ENCODE measurements at regions not wholly inside any gene's neighbourhood (a gene's known extent, or its start where the extent isn't known, plus 50 kb on each side); places are given as distances from the start of the nearest gene placed in this dataset.

DNA sequence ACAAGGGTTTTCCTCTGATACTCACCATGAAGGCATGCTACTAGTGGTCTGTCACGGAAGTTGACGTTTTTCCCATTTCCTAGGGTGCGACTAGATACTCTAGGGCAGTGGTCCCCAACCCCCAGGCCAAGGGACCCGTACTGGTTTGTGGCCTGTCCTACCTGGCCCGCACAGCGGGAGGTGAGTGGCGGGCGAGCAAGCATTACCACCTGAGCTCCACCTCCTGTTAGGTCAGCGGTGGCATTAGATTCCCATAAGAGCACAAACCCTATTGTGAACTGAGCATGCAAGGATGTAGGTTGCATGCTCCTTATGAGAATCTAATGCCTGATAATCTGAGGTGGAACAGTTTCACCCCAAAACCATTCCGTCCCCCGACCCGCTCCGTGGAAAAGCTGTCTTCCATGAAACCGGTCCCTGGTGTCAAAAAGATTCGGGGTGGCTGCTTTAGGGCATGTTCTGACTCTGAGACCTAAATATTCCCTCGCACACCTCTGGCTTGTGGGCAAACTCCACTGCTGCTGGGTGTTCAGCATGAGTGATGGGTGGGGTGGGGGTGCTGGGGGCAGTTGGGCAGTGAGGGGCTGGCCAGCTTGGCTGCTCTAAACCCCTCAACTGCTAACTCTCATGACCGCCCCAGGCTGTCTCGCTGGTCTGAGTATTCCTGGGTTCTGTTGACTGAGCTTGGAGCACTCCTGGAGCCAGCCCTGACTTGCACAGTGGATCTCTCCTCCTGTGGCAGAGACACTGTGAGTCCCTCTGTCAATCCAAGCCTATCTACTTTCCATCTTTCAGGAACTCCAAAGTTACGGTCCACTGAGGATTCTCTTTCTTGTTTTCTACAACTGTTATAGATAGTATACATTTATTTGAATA, 78.3 kb upstream of the NEK6 start:
- TF ChIP-seq CTCF (IDR thresholded peaks at IDR 0.05): no peak
- TF ChIP-seq POLR2A (IDR thresholded peaks at IDR 0.05): no peak
- 84 to 88% methylated on average over 19 of the region's 19 CpGs for WGBS, 2 donors
- intact Hi-C loops (cut with DNase I; ENCODE audit: low total_unique reads): no loop called here
- H3K4me3 ChIP-seq (ENCODE audit: low read depth, poor library complexity, severe bottlenecking): no peak overlapping the region
- DNase-seq (ENCODE audit: low spot score in 2 of 2): no peak

DNA sequence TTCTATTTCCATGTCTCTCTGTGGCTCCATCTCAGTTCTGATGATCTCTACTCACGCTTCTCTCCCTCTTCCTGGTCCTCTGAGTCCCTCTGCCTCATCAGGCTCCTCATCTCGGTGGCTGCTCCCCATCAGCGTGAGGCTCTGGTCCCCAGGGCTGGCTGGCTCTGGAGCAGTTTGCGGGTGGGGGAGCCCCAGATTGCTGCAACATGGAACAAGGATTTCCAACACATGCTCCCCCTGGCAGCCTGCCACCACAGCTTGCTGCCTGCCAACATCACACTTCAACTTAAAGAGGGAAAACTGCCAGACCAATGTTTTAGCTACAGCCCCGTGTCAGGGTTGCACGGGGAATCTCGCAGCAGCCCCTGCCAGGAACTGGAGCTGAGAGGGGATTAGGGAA, 77.2 kb upstream of the NEK6 start:
- intact Hi-C loops (cut with DNase I; ENCODE audit: low total_unique reads): no loop called here
- 14 to 17% methylated on average over 7 of the region's 7 CpGs for WGBS, 2 donors
- H3K4me3 ChIP-seq (ENCODE audit: low read depth, poor library complexity, severe bottlenecking): no peak overlapping the region
- no peak for TF ChIP-seq POLR2A (IDR thresholded peaks at IDR 0.05)
- no peak for TF ChIP-seq CTCF (IDR thresholded peaks at IDR 0.05)
- DNase-seq (ENCODE audit: low spot score in 2 of 2): no peak

- TF ChIP-seq POLR2A (IDR thresholded peaks at IDR 0.05) (no peak), CTCF (IDR thresholded peaks at IDR 0.05) (no peak)
- 65 to 67% methylated on average over 5 of the region's 5 CpGs for WGBS, 2 donors
- H3K4me3 ChIP-seq (ENCODE audit: low read depth, poor library complexity, severe bottlenecking): no peak overlapping the region
- intact Hi-C loops (cut with DNase I; ENCODE audit: low total_unique reads): no loop called here
- no peak for DNase-seq (ENCODE audit: low spot score in 2 of 2)
These were observed 75.0 kb upstream of the NEK6 start for GRCh38 chr9:124182741-124183140.

DNA sequence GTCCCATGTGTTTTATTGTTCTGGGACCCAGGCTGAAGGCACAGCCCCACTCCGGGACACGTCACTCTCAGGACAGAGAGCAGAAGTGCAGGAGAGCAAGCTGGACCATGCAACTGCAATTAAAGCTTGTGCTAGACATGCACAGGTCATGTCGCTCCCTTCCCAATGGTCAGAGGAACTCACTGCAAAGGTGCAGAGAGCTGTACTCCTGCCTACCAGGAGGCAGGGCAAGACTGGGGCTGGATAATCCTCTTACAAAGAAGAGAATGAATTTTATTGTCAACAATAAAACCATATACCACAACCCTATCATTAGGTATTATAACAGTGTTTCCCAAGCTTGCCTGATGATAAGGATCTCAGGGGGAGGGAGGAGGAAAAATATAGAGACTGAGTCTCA, 74.0 kb upstream of the NEK6 start:
- WGBS, 2 donors: 55 to 64% methylated on average over 3 of the region's 3 CpGs
- intact Hi-C loops (cut with DNase I; ENCODE audit: low total_unique reads): no loop called here
- no peak for DNase-seq (ENCODE audit: low spot score in 2 of 2)
- no peak for TF ChIP-seq POLR2A (IDR thresholded peaks at IDR 0.05)
- no peak for TF ChIP-seq CTCF (IDR thresholded peaks at IDR 0.05)
- H3K4me3 ChIP-seq (ENCODE audit: low read depth, poor library complexity, severe bottlenecking): no peak overlapping the region

GRCh38 chr9:124185413-124185812, 72.3 kb upstream of the NEK6 start:
- no peak overlapping the region for H3K4me3 ChIP-seq (ENCODE audit: low read depth, poor library complexity, severe bottlenecking)
- DNase-seq (ENCODE audit: low spot score in 2 of 2): no peak
- intact Hi-C loops (cut with DNase I; ENCODE audit: low total_unique reads): no loop called here
- 87 to 91% methylated on average over 5 of the region's 5 CpGs for WGBS, 2 donors
- no peak for TF ChIP-seq CTCF (IDR thresholded peaks at IDR 0.05)
- TF ChIP-seq POLR2A (IDR thresholded peaks at IDR 0.05): no peak

- 56 to 66% methylated on average over 3 of the region's 3 CpGs for WGBS, 2 donors
- no peak for DNase-seq (ENCODE audit: low spot score in 2 of 2)
These were observed 70.4 kb upstream of the NEK6 start for GRCh38 chr9:124187311-124187710.

More at GRCh38 chr9:124187311-124187710, 70.4 kb upstream of the NEK6 start:
- no peak for TF ChIP-seq POLR2A (IDR thresholded peaks at IDR 0.05)
- no peak for TF ChIP-seq CTCF (IDR thresholded peaks at IDR 0.05)
- no peak overlapping the region for H3K4me3 ChIP-seq (ENCODE audit: low read depth, poor library complexity, severe bottlenecking)
- intact Hi-C loops (cut with DNase I; ENCODE audit: low total_unique reads): no loop called here
